GM21423 (cell line): ENCODE measurements at regions not wholly inside any gene's neighbourhood (a gene's known extent, or its start where the extent isn't known, plus 50 kb on each side); places are given as distances from the start of the nearest gene placed in this dataset.

ENCODE experiments used
- ATAC-seq: cut with Tn5 transposase; IDR thresholded peaks from one replicate; pipeline ENCODE4 v1.9.1; 2021; ENCODE audit warnings: mild to moderate bottlenecking, moderate library complexity; ENCODE audit not compliant: unreplicated experiment

- ATAC-seq, result no peak
Observed at GRCh38 chr12:77630790-77631445, 199.8 kb upstream of the NAV3 start.

- ATAC-seq, result no peak
Observed at GRCh38 chr12:77630344-77630743, 200.3 kb upstream of the NAV3 start.

- ATAC-seq, result no peak
Observed at GRCh38 chr12:77629141-77629540, 201.6 kb upstream of the NAV3 start.

- no peak for ATAC-seq
Observed at GRCh38 chr12:77625441-77625840, 205.3 kb upstream of the NAV3 start.

DNA sequence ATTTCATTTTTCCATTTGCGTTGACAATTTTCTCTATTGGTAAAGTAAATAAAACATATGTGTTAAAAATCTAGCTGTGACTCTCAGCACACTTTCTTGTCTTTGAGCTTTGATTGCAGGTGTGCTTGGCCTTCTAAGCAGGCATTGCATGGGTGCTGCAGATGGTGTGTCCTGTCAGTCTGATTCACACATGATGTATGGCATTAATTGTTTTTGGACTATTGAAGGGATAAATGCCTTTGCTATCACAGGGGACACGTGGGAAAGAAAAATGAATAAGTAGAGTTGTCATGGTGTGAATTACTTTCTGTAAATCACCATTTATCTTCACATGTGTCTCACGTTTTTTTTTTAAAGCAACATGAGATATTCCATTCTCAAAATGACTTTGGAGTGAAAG lies 211.3 kb upstream of the NAV3 start:
- ATAC-seq, result no peak

DNA sequence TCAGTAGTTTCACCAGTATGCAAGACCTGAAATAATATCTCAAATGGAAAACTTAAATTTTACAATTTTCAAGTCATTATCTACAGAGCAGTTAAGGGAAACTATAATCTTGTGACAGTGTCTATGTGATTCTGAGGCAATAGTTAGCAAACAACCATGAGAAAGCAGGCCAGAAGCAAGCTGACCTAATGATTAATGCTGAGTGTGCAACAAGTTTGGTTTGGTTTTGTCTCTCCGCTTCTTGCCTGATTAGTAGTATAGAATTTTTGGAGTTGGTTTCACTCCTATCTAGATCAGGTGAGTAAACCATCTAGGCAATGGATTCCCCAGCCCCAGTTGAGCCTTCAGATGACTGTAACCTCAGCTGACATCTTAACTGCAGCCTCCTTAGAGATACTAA lies 212.9 kb upstream of the NAV3 start:
- ATAC-seq, result no peak

DNA sequence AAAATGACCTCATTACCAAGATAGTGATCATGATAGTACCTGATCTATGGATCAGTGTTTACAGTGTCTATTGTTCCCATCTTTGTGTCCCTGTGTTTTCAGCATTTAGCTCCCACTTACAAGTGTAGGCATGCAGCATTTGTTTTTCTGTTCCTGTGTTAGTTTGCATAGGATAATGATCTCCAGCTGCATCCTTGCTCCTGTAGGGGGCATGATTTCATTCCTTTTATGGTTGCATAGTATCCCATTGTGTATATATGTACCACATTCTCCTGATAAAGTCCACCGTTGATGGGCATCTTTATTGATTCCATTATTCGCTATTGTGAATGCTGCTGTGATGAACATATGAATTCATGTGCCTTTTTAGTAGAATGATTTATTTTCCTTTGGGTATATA lies 215.4 kb upstream of the NAV3 start:
- no peak for ATAC-seq

- no peak for ATAC-seq
Observed at GRCh38 chr12:77613411-77613810, 217.3 kb upstream of the NAV3 start.

DNA sequence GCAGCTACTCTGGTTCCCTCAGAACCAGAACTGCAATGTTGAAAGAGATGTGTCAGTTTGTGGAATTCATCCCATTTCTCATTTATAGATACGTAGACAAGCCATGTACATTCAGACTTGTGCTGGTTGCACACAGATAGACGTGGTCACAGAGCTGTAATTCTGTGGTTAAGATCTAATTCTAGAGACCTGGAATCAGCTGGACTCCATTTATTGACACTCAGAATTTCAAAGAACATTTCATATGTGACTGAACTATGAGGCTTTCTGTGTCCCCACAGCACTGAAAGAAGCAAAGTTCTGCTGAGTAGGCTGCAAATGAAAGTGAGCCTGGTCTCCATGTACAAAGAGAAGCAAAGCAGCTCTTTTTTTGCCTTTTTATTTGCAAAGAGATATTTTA lies 220.2 kb upstream of the NAV3 start:
- ATAC-seq, result no peak

DNA sequence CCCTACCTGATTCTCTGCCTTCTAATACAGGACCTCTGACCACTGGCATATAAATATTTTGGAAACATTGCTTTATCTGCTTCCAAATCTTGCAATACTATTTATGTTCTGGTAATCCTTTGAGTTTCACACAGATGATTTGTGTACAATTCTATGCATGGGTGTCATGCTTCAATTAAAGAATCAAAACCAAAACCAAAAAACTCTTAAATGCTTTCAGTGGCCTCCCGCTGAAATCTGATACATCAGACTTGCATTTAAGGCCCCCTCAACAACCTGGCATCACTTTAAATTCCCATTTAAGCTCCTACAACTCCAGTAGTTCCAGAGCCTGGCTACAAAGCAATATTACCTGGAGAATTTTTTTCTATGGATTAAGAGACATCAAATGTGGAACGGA lies 221.7 kb upstream of the NAV3 start:
- ATAC-seq, result no peak

DNA sequence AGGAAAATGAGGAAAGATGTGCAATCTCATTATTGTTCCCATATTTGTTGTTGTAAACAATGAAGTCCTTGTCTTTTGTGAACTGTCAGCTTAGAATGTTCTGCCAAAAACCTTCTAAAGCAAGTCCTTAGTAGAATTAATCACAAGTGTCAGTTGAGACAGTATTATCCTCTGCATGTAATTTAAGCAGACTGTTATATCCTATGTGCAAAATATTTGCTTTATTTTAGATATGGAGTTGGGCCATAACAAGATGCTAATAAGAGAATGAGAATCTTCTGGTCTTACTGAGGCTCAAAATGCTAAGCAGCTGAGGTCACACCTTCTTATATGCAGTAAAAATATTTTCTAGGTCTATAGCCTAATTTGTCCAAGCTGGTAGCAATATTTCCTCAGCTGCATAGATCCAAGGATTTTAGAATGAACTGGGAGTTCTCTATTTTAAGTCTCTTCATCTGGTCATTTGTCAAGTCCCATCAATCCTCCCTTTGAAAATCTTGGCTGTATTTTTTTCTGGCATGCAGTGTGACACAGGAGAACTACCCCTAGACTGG lies 222.3 kb upstream of the NAV3 start:
- no peak for ATAC-seq

DNA sequence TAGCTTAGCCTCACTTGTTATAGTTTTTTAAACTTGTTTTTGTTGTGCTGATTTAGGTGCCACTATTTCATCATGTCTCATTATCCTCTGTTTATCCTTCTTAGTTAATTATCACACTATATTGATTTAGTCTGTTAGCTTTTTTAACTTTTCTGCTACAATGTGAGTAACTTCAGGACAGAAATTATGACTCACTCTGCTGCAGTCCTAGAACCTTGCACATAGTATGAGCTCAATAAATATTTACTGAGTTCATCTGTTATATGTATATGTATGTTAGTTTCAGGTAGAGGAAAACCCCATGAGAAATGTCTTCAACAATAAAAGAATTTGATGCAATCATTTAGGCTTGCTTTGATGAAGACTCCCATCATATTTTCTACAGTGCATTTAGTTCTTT lies 224.3 kb upstream of the NAV3 start:
- ATAC-seq, result no peak

DNA sequence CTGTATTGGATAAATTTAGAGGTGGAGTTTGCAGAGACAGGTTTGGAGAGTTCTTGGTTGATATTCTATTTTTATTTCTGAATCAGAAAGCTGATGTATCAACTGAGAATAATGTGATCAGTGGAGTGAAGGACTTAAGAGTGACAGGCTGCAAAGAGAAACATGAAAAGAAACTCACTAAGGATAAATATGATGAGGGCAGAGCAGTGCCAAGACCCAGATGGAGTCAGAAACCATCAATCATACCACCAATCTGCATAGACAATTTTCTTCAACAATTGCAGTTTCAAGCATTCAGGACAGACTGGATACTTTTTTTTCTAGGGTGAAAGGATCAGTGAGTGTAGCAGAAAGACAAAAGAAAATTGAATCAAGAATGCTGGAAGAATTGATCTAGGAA lies 226.7 kb upstream of the NAV3 start:
- ATAC-seq, result no peak

DNA sequence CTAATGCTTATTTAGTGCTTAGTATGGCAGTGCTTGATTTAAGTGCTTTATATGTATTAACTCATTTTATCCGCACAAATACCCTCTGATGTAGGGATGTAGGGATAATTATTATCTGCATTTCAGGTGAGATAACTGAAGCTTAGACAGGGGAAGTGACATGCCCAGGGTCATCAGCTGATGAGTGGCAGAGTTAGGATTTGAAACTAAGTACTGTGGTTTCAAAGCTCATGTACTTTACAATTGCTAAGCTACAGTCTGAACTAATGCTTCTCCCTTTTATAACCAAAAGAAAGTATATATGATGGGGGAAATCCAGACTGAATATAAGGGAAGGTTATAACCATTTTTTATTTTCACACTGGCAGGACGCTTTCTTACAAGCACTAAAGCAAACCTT lies 229.6 kb upstream of the NAV3 start:
- ATAC-seq, result peak; percentile 51

DNA sequence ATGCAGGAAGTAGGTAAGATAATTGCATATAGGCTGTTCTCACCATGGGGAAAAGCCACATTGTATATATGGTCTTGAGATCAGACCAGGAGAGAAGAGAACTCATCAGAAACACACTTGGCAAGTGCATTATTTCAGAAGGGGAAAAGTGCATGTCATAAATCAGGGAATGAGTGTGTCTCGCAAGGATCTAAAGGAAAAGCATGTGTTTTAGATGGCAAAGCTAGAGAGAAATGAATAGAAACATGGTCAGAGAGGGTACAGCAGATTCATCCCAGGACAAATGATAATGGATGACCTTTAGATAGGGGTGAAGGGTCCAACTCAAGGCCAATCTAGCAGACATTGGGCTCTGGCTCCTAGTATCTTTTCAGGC lies 230.2 kb upstream of the NAV3 start:
- ATAC-seq, result no peak

DNA sequence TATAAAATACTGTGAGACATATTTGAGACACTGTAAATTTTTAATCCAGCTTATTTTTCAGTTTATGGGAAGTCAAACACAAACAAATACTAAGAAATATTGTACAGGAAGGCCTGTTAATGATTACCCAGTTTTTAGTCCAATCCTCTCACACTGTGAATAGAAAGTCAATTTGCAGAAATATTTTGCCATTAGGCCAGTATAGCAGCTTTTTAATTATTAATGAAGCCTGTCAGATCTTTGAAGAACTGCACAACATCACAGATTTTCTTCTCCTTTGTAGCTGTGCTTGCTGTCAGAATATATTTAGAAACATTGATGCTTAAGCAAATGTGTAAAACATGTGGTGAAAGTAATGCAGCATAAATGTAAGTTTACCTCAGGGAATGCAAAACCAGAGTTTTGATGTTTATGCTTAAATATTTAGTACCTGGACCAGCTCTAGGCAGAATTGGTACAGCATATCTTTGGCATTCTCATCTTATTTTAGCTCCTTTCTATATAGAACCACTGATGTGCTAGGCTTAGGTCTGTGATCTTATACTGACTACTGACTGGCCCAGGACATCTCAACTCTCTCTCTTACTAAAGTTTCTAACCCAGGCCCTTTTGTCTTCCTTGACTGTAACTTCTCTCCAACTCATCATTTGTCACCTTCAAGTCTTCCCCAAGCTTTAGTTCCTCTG lies 230.8 kb upstream of the NAV3 start:
- ATAC-seq, result peak; percentile 80

GRCh38 chr12:77594366-77594765 lies 236.3 kb upstream of the NAV3 start:
- ATAC-seq, result no peak

DNA sequence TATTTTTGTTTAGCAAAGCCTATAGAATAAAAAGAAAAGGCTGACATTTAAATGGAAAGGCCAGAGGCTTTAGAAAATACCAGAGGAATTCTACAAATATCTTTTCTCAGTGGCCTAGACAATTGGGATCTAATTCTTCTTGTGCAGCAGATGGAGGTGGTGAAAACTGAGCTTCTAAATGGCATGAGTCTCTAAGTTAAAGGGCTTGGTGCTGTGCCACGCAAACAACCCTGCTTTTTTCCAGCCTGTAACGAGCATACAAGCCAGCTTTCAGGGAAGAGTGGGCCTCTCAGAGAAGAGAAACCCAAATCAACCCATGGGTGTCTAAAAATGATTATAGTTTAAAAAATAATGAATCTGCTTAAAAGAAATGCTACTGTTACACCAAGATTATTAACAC lies 237.9 kb upstream of the NAV3 start:
- ATAC-seq, result no peak

- ATAC-seq, result no peak
Observed at GRCh38 chr12:77591959-77592743, 238.5 kb upstream of the NAV3 start.

GRCh38 chr12:77590306-77590705 lies 240.4 kb upstream of the NAV3 start:
- no peak for ATAC-seq

DNA sequence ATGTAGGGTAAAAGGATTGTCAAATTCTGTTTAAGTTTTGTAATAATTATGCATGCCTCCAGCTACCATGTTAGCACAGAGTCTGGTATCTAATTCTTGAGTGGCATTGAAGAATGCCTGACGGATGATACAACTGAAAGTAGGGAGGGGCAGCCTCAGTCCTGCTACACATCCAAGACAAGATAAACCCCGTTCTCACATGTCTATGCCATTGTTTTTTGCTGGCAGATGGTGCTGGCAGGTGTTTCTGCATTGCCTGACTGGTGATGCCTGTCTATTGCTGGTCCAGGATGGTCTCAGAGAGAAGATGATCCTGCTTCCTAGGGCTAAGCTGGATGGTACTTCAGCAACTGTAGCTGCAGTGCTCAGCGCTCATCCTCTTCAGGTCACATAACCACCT lies 245.8 kb upstream of the NAV3 start:
- no peak for ATAC-seq
